GM21381 (cell line): ENCODE measurements at regions not wholly inside any gene's neighbourhood (a gene's known extent, or its start where the extent isn't known, plus 50 kb on each side); places are given as distances from the start of the nearest gene placed in this dataset.

Source experiments
- ATAC-seq: cut with Tn5 transposase; IDR thresholded peaks from one replicate; pipeline ENCODE4 v1.9.1; 2021; ENCODE audit warnings: mild to moderate bottlenecking, moderate library complexity; ENCODE audit not compliant: unreplicated experiment

DNA sequence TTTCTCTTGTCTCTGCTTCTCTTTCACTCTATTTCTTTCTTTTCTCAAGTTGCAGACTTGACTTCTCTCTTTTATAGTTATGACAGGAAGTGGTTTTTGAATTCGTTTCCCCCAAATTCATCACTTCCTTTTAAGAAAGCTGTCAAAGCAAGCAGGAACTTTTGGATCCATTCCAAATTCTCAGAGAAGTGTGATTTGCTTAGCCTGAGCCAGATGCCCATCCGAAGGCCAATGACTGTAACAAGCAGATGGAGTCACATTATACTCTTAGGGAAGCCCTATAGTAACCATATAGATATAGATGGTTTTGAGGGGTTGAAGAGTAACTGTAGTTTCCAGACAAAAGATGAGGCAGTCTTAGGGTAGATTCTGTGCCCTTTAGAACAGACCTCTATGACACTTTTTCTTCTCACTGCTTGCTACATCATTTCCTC, 592.0 kb upstream of the KCNMB2 start:
- no peak for ATAC-seq

DNA sequence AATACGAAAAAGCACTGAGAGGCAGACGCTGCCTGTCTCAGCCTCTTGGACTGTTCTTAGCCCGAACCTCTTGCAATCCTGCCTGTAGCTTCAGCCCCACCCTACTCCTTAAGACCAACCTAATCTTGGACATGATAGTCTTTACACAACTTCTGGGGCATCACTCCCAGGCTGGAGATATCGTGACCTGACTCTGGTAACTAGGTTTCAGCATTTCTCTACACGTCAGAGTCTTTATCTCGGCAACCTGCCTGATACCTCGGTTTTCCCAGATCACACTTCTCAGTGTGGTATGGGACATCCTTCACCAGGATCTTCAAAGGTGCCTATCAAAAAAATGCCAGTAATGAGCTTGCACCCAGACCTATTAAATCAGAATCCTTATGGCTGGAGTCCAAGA, 590.2 kb upstream of the KCNMB2 start:
- no peak for ATAC-seq

GRCh38 chr3:177946497-177946896, 589.7 kb upstream of the KCNMB2 start:
- ATAC-seq = no peak

- ATAC-seq = no peak
Observed at GRCh38 chr3:177946936-177947335, 589.3 kb upstream of the KCNMB2 start.

DNA sequence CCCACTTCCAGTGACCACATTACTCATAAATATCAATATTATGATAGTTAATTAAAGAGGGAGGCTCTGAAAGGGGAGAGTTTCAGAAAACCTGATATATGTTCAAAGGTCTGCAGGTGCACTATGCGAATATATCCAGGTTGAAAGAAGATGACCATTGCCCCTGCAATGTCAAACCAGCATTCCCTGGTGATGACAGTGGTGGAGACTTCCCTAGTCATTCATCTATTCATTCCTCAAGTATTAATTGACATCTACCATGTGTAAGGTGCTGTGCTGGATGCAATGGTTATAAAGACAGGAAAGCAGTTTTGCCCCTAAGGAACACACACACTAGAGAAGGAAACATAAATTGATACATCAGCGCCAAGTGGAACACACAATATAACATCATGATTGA, 588.3 kb upstream of the KCNMB2 start:
- no peak for ATAC-seq

GRCh38 chr3:177948716-177949425, 587.4 kb upstream of the KCNMB2 start:
- no peak for ATAC-seq

DNA sequence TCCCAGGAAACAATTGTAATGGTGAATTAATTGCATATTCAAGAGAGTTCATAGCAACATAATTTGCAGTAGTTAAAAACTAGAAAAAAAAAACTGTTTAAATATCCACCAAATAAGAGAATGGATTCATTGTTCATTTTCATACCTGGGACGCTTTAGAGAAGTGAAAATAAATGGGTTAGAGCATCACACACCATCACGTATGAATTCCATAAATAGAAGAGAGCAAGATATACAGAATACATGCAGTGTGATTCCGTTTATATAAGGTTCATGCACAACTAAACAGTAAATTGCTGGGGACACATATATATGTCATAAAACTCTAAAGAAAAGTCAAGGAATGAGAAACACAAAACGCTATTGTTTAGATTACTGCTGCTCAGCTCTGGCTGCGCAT, 577.0 kb upstream of the KCNMB2 start:
- ATAC-seq = no peak

GRCh38 chr3:177960014-177960413, 576.2 kb upstream of the KCNMB2 start:
- no peak for ATAC-seq

DNA sequence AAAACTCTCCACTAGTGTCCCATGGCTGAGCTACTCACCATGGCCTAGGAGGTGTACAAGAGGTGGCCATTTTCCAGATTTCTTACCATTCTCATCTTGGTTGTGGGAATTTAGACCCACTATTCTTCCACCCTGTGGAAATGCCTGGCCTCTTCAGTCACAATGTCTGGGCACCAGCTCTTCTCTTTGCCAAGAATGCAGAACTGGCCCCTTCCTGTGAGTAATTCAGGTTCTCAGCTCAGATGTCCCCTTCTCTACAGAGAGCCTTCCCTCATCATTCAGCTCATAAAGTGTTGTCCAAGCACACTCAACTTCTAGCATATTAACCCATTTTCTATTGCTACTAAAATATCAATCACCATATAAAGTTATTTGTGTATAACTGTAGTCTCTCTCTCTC, 575.5 kb upstream of the KCNMB2 start:
- ATAC-seq = no peak

DNA sequence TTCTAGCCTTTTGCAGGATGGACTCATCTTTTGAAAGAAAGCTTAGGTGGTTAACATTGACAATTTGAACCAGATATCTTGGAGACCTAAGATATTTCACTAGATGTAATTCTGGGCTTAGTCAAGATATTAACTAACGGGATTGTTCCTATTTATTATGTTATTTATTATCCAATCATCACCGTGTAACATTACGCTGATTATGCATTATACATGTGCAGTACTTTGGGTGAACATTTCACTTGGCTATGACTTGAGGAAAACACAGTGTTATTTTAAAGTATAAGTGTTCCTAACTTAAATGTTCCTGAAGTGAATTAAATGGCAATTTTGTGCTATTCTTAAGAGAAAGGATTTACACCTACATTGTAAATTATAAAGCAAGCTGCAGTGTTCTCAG, 574.5 kb upstream of the KCNMB2 start:
- ATAC-seq = no peak

GRCh38 chr3:177966493-177966892, 569.7 kb upstream of the KCNMB2 start:
- ATAC-seq = no peak

DNA sequence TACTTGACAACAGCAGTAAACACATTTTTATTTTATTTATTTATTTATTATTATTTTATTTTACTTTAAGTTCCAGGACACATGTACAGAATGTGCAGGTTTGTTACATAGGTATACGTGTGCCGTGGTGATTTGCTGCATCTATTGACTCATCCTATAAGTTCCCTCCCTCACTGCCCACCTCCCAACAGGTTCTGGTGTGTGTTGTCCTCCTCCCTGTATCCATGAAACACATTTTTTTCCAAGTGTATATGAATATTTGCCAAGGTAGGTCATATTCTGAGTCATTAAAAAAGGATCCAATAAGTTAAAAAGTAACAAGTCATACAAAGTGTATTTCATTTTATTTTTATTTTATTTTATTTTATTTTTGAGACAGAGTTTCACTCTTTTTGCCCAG, 567.3 kb upstream of the KCNMB2 start:
- no peak for ATAC-seq

DNA sequence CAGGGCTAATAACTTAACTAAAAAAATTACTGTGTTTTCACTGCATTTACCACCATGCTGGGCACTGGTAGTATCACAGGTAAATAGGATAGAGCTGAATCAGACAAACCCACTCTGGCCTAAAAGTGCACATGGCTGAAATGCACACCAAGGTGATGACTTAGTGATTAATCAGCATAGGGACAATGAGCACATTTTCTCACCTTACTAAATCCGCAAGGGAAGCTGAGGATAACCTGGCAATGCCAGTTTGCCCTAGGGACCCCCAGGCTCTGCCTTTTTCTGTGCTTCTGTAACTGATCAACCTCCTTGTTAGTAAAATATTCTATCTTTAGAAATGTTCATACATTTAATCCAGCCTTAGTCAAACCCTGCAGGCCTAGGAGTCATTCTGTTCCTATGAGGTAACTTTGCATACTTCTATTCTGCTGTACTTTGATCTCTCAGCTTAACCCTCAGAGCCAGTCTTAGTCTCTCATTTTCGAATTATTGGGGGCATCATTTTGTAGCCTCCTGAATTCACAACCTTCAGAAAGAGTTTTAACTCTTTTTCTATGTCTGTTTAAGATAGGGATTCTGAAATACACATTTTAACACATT, 562.9 kb upstream of the KCNMB2 start:
- ATAC-seq = no peak

- ATAC-seq = no peak
Observed at GRCh38 chr3:177976241-177976640, 560.0 kb upstream of the KCNMB2 start.

GRCh38 chr3:177976866-177977265, 559.4 kb upstream of the KCNMB2 start:
- ATAC-seq = no peak

- no peak for ATAC-seq
Observed at GRCh38 chr3:177977381-177978158, 558.7 kb upstream of the KCNMB2 start.

- no peak for ATAC-seq
Observed at GRCh38 chr3:177978946-177979345, 557.3 kb upstream of the KCNMB2 start.

- ATAC-seq = no peak
Observed at GRCh38 chr3:177979703-177980102, 556.5 kb upstream of the KCNMB2 start.

DNA sequence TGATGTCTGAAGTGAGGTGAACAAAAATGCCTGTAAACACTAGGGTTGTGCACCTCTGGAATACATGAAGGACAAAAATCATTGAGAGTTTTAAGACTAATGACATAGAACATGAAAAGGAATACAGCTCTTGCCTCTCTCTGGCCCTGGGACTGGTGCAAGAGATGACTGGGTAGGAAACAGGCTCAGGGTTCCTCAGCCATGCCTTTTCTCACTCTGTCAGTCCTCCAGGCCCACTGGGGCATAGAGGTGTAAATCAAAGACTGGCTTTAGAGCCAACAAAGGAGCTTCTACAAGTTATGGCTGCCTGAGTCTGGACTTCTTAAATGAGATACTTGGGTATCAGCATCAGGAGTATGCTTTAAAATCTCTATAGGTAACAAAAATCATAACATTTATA, 554.7 kb upstream of the KCNMB2 start:
- no peak for ATAC-seq

DNA sequence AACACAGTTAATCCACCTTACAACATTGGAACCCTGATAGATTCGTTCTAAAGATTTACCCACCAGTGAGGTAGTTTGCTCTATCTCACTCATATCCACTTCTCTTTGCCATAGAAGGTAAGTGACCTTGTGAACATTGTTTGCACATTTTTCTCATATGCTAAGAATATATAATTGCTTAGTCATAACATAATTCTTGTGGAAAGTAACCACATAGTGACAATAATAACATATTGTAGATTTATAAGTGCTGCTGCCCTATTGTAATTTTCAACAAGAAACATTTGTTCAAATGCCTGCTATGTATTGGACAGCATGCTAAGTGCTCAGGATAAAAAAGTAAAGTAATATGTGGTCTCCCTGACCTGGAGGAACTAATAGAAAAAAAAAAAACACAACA, 554.2 kb upstream of the KCNMB2 start:
- ATAC-seq = no peak

GRCh38 chr3:177983320-177983719, 552.9 kb upstream of the KCNMB2 start:
- ATAC-seq = no peak
